SK-N-SH treated with all-trans-retinoic acid at 6 μM for 48 hours (cell line): ENCODE measurements at regions not wholly inside any gene's neighbourhood (a gene's known extent, or its start where the extent isn't known, plus 50 kb on each side); places are given as distances from the start of the nearest gene placed in this dataset.
A peak's percentile ranks its signal among the peaks of the same experiment; 100 is the strongest.

Source experiments
- ATAC-seq: fragments of 200-7000 bp; cut with Tn5 transposase; 3 replicates; pipeline ENCODE4 v1.9.1; 2020; ENCODE audit warnings: mild to moderate bottlenecking, moderate library complexity
- ARNTL ChIP-seq: fragments of 450-650 bp; formaldehyde crosslinking; IDR thresholded peaks from 2 replicates; pipeline ENCODE4 v1.5.0; 2020; ENCODE audit warnings: low read depth, mild to moderate bottlenecking, moderate library complexity, borderline replicate concordance
- BACH2 ChIP-seq: fragments of 250-450 bp; sonication (Bioruptor Pico); IDR thresholded peaks from 2 replicates; pipeline ENCODE4 v1.9.0; 2021; ENCODE audit warnings: mild to moderate bottlenecking, borderline replicate concordance
- CREB5 ChIP-seq: fragments of 250-450 bp; sonication (Bioruptor Pico); IDR thresholded peaks from 2 replicates; pipeline ENCODE4 v1.5.1; 2020; ENCODE audit warnings: low read depth, mild to moderate bottlenecking, moderate library complexity
- CSDC2 ChIP-seq: fragments of 250-450 bp; sonication (Bioruptor Pico); IDR thresholded peaks from 2 replicates; pipeline ENCODE4 v1.5.0; 2020; ENCODE audit warnings: mild to moderate bottlenecking, moderate library complexity
- CSRNP3 ChIP-seq: fragments of 250-450 bp; sonication (Bioruptor Pico); IDR thresholded peaks from 2 replicates; pipeline ENCODE4 v1.5.1; 2021; ENCODE audit warnings: mild to moderate bottlenecking, moderate library complexity
- ESRRG ChIP-seq: fragments of 250-450 bp; sonication (Bioruptor Pico); IDR thresholded peaks from 2 replicates; pipeline ENCODE4 v1.6.1; 2021; ENCODE audit warnings: mild to moderate bottlenecking
- GLIS3 ChIP-seq: fragments of 250-450 bp; sonication (Bioruptor Pico); IDR thresholded peaks from 2 replicates; pipeline ENCODE4 v1.5.0; 2020; ENCODE audit warnings: mild to moderate bottlenecking, moderate library complexity
- OSR1 ChIP-seq: fragments of 250-450 bp; sonication (Bioruptor Pico); IDR thresholded peaks from 2 replicates; pipeline ENCODE4 v1.8.0; 2022; ENCODE audit warnings: moderate library complexity, mild to moderate bottlenecking, inconsistent platforms
- POU6F1 ChIP-seq: fragments of 250-450 bp; sonication (Bioruptor Pico); IDR thresholded peaks from 2 replicates; pipeline ENCODE4 v1.8.0; 2021; ENCODE audit warnings: low read depth, mild to moderate bottlenecking, moderate library complexity, borderline replicate concordance
- PPARA ChIP-seq: fragments of 250-450 bp; sonication (Bioruptor Pico); IDR thresholded peaks from 2 replicates; pipeline ENCODE4 v1.5.0; 2020; ENCODE audit warnings: mild to moderate bottlenecking, borderline replicate concordance
- RARB ChIP-seq: fragments of 250-450 bp; sonication (Bioruptor Pico); IDR thresholded peaks from 2 replicates; pipeline ENCODE4 v1.8.0; 2021; ENCODE audit warnings: mild to moderate bottlenecking, moderate library complexity
- TCF4 ChIP-seq: fragments of 250-450 bp; sonication (Bioruptor Pico); IDR thresholded peaks from 2 replicates; pipeline ENCODE4 v1.8.0; 2021; ENCODE audit warnings: mild to moderate bottlenecking, moderate library complexity, borderline replicate concordance
- TOX ChIP-seq: fragments of 250-450 bp; sonication (Bioruptor Pico); IDR thresholded peaks from 2 replicates; pipeline ENCODE4 v1.8.0; 2021; ENCODE audit warnings: mild to moderate bottlenecking, moderate library complexity, borderline replicate concordance
- ZC3H10 ChIP-seq: fragments of 250-450 bp; sonication (Bioruptor Pico); IDR thresholded peaks from 2 replicates; pipeline ENCODE4 v1.5.1; 2021; ENCODE audit warnings: mild to moderate bottlenecking, moderate library complexity
- ZFP3 ChIP-seq: fragments of 250-450 bp; sonication (Bioruptor Pico); IDR thresholded peaks from 2 replicates; pipeline ENCODE4 v1.5.0; 2020; ENCODE audit warnings: mild to moderate bottlenecking, moderate library complexity
- ZNF565 ChIP-seq: fragments of 450-650 bp; formaldehyde crosslinking; conservative IDR thresholded peaks from 2 replicates; pipeline ENCODE4 v1.5.0; 2020; ENCODE audit warnings: low read depth, mild to moderate bottlenecking, moderate library complexity
- ZNF70 ChIP-seq: fragments of 450-650 bp; formaldehyde crosslinking; IDR thresholded peaks from 2 replicates; pipeline ENCODE4 v1.5.0; 2020; ENCODE audit warnings: mild to moderate bottlenecking, moderate library complexity
- ZNF8 ChIP-seq: fragments of 450-650 bp; formaldehyde crosslinking; IDR thresholded peaks from 2 replicates; pipeline ENCODE4 v1.5.0; 2020; ENCODE audit warnings: mild to moderate bottlenecking, moderate library complexity
- TF ChIP-seq, protein P1 (sequence below): fragments of 250-450 bp; sonication (Bioruptor Pico); IDR thresholded peaks from 2 replicates; pipeline ENCODE4 v1.8.0; 2020; ENCODE audit warnings: mild to moderate bottlenecking, moderate library complexity, borderline replicate concordance
- TF ChIP-seq, protein P2 (sequence below): fragments of 250-450 bp; sonication (Bioruptor Pico); IDR thresholded peaks from 2 replicates; pipeline ENCODE4 v1.5.0; 2020; ENCODE audit warnings: mild to moderate bottlenecking, moderate library complexity

DNA sequence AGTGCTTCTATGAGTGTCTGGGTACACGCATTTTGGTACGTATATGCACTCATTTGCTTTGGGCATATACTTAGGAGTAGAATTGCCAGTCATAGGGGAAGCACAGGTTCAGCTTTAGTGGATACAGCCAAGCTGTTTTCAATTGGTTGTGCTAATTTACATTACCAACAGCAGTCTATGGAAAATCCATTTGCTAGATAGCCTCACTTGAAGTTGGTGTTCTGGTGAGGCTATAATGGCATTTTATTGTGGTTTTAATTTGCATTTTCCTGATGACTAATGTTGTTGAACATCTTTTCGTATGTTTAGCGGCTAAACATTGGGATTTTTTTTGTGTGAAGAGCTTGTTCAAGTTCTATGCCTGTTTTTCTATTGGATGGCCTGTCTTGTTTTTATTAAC lies 76.8 kb upstream of the ANKH start (continued):
- TF ChIP-seq CSRNP3 (no peak), CREB5 (CRISPR knock-in tag) (no peak), ESRRG (no peak), PPARA (CRISPR knock-in tag) (no peak), GLIS3 (CRISPR knock-in tag) (no peak), ZFP3 (CRISPR knock-in tag) (no peak), TOX (CRISPR knock-in tag) (no peak)

DNA sequence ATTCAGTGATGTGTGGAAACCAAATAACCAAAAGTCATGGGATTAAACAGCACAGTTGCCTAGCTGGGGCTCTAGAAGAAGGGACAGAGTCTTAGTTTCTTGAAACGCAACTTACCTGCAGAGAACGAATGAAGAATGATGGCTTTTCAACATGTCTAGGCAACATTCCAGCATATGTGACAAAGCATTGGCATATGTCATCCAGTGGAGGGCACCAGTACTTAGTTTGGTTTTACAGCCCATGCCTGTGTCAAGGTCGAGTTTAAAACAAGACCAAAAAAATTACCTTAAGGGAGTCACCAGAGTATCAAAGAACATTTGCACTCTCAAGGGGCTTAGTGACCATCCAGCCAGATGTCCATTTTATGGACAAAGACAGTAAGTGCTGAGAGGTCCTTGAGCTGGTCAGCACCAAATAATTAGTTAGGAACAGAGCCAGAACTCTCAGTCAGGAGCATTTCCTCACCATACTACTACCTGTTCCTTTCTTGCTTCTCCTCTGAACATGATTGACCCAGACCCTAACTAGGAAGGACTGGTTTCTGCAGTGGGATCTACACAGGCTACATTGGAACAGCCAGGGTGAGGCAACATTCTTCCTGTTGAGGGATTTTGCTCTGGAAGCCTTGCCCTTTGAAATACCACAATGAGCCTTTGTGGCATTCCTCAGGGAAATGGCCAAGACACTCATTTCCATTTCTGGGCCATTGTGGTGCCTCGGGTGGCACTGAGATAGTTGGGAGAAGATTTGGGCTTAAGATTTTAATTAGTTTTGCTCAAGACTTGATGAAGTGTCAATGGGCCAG lies 75.4 kb upstream of the ANKH start:
- TF ChIP-seq ZFP3 (CRISPR knock-in tag) (no peak), CREB5 (CRISPR knock-in tag) (no peak), RARB (no peak), PPARA (CRISPR knock-in tag) (no peak), ZNF8 (CRISPR knock-in tag) (no peak), ARNTL (CRISPR knock-in tag) (no peak), ESRRG (no peak), BACH2 (CRISPR knock-in tag) (no peak), ZNF565 (CRISPR knock-in tag) (no peak)

DNA sequence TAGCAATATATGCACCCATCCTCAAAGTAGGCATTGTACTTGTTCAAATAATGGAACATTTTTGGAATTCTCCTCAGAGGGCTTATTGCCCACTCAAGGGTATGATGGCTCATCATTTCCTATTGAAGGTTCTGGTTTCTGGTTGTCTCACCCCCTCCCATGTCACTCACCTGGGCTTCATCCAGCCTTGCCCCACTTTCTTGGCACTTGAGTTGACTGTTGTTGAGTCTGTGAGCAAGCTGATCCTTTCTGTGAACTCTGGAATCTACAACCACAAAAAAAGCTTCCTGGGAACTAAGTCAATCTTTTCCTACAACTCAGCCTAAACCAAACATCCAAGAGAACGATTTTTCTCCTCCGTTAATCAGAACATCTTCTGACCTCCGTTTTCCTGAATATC lies 73.9 kb upstream of the ANKH start:
- TF ChIP-seq ZC3H10 (CRISPR knock-in tag) (no peak), OSR1 (CRISPR knock-in tag) (no peak), BACH2 (CRISPR knock-in tag) (no peak), ARNTL (CRISPR knock-in tag) (no peak), ZNF8 (CRISPR knock-in tag) (no peak), TOX (CRISPR knock-in tag) (no peak), GLIS3 (CRISPR knock-in tag) (no peak), ZNF565 (CRISPR knock-in tag) (no peak), ESRRG (no peak), ZNF70 (CRISPR knock-in tag) (no peak), CSDC2 (CRISPR knock-in tag) (no peak), CREB5 (CRISPR knock-in tag) (no peak), TCF4 (CRISPR knock-in tag) (no peak), POU6F1 (no peak), CSRNP3 (no peak), PPARA (CRISPR knock-in tag) (no peak)
- TF ChIP-seq, protein P1, sequence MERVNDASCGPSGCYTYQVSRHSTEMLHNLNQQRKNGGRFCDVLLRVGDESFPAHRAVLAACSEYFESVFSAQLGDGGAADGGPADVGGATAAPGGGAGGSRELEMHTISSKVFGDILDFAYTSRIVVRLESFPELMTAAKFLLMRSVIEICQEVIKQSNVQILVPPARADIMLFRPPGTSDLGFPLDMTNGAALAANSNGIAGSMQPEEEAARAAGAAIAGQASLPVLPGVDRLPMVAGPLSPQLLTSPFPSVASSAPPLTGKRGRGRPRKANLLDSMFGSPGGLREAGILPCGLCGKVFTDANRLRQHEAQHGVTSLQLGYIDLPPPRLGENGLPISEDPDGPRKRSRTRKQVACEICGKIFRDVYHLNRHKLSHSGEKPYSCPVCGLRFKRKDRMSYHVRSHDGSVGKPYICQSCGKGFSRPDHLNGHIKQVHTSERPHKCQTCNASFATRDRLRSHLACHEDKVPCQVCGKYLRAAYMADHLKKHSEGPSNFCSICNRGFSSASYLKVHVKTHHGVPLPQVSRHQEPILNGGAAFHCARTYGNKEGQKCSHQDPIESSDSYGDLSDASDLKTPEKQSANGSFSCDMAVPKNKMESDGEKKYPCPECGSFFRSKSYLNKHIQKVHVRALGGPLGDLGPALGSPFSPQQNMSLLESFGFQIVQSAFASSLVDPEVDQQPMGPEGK (CRISPR knock-in tag): no peak
- TF ChIP-seq, protein P2, sequence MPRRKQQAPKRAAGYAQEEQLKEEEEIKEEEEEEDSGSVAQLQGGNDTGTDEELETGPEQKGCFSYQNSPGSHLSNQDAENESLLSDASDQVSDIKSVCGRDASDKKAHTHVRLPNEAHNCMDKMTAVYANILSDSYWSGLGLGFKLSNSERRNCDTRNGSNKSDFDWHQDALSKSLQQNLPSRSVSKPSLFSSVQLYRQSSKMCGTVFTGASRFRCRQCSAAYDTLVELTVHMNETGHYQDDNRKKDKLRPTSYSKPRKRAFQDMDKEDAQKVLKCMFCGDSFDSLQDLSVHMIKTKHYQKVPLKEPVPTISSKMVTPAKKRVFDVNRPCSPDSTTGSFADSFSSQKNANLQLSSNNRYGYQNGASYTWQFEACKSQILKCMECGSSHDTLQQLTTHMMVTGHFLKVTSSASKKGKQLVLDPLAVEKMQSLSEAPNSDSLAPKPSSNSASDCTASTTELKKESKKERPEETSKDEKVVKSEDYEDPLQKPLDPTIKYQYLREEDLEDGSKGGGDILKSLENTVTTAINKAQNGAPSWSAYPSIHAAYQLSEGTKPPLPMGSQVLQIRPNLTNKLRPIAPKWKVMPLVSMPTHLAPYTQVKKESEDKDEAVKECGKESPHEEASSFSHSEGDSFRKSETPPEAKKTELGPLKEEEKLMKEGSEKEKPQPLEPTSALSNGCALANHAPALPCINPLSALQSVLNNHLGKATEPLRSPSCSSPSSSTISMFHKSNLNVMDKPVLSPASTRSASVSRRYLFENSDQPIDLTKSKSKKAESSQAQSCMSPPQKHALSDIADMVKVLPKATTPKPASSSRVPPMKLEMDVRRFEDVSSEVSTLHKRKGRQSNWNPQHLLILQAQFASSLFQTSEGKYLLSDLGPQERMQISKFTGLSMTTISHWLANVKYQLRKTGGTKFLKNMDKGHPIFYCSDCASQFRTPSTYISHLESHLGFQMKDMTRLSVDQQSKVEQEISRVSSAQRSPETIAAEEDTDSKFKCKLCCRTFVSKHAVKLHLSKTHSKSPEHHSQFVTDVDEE (CRISPR knock-in tag): no peak
- no peak for ATAC-seq

More for the DNA sequence above, 75.4 kb upstream of the ANKH start:
- ATAC-seq: peak; percentile 70
